RWPE2 (cell line): ENCODE measurements at regions not wholly inside any gene's neighbourhood (a gene's known extent, or its start where the extent isn't known, plus 50 kb on each side); places are given as distances from the start of the nearest gene placed in this dataset.

ENCODE experiments used
- ATAC-seq: fragments of 200-7000 bp; cut with Tn5 transposase; 3 replicates; pipeline ENCODE4 v1.9.1; 2021; ENCODE audit warnings: low read depth
- DNase-seq: peaks from one replicate; pipeline ENCODE4 v3.0.0-alpha.2; 2020; ENCODE audit warnings: low spot score
- H3K27ac ChIP-seq: fragments of 450-650 bp; 2 replicates; pipeline ENCODE4 v1.5.1; 2017; ENCODE audit warnings: mild to moderate bottlenecking; ENCODE audit not compliant: poor library complexity, severe bottlenecking
- H3K27me3 ChIP-seq: fragments of 250-450 bp; sonication (Bioruptor Pico); 2 replicates; pipeline ENCODE4 v1.5.1; 2021; ENCODE audit warnings: mild to moderate bottlenecking, moderate library complexity; ENCODE audit not compliant: insufficient read depth, poor library complexity, severe bottlenecking
- H3K36me3 ChIP-seq: fragments of 250-450 bp; sonication (Bioruptor Pico); 2 replicates; pipeline ENCODE4 v1.5.1; 2020; ENCODE audit warnings: low read depth, mild to moderate bottlenecking, moderate library complexity
- H3K4me1 ChIP-seq: fragments of 250-450 bp; sonication (Bioruptor Pico); 2 replicates; pipeline ENCODE4 v1.5.1; 2021; ENCODE audit warnings: mild to moderate bottlenecking, moderate library complexity; ENCODE audit not compliant: insufficient read depth, poor library complexity, severe bottlenecking
- H3K4me3 ChIP-seq: fragments of 250-450 bp; sonication (Bioruptor Pico); 2 replicates; pipeline ENCODE4 v1.5.1; 2021; ENCODE audit warnings: mild to moderate bottlenecking, moderate library complexity; ENCODE audit not compliant: severe bottlenecking
- H3K9me3 ChIP-seq: fragments of 250-450 bp; sonication (Bioruptor Pico); 2 replicates; pipeline ENCODE4 v1.5.1; 2021; ENCODE audit warnings: mild to moderate bottlenecking, moderate library complexity; ENCODE audit not compliant: severe bottlenecking
- CTCF ChIP-seq: fragments of 450-650 bp; IDR thresholded peaks from one replicate; pipeline ENCODE4 v1.5.1; 2017; ENCODE audit warnings: mild to moderate bottlenecking, moderate library complexity; ENCODE audit not compliant: poor library complexity, severe bottlenecking

DNA sequence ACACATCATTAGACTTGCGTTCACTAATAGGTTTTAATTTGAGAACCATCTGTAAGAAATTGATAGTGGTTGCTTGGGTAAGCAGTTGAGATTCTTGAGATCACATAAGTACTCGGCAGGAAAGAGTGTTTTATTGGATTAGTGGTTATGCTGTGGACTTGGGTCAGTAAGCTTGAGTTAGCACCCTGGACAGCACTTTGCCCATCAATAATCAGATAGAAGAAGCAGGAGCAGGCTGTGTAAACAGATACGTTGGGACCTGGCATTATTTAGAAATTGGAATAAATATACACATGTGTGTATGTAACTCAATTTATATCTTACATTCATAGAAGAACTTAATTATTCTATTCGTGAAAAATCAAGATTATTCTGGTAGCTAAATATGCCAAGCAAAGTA, 357.5 kb upstream of the SMIM31 start:
- Histone ChIP-seq H3K4me1 (no peaks in the 10 kb centered on the region), H3K27me3 (no peaks in the 10 kb centered on the region), H3K4me3 (no peak overlapping the region), H3K36me3 (no peaks in the 10 kb centered on the region), H3K9me3 (no peaks in the 10 kb centered on the region), H3K27ac (no peak overlapping the region)
- ATAC-seq = no peak; the same call in 2 of the 3 replicates
- no peak for TF ChIP-seq CTCF
- DNase-seq = no peak

DNA sequence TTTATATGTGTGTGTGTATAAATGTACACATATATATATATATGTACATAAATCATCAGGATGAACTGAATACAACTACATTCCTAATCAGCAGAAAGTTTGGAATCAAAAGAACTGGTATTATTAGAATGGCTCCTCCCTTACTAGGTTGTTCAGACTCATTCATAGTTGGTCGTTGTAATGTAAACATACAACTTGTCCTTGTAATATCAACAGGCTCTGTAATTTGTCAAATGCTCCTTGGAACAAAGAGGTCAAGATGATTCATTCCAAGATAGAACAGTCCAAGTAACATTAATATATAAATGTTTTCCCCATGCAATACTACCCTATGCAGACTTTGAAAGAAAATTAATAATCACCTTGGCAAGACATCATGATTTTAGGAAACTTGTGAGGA, 351.4 kb upstream of the SMIM31 start:
- Histone ChIP-seq H3K4me3 (no peak overlapping the region), H3K4me1 (no peaks in the 10 kb centered on the region), H3K9me3 (no peaks in the 10 kb centered on the region), H3K27me3 (no peaks in the 10 kb centered on the region), H3K36me3 (no peaks in the 10 kb centered on the region), H3K27ac (no peak overlapping the region)
- no peak for TF ChIP-seq CTCF
- ATAC-seq (no peak), DNase-seq (no peak)

DNA sequence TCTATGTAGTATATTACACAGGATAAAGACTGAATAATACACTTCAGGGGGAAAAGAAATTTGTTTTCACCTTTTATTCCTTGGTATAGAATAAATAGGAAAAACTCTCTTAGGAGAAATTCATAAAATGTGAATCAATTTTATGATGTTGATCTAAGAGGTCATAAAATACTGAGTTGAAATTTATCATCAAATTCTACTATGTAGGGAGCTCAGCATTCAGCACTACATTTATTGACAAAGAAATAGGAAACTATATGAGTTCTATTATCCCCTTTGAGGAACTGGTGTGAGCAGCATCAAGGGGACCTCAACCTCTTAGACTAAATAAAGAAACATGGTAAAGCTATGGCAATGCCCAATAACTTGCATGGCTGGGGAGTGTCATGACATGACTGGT, 348.2 kb upstream of the SMIM31 start:
- DNase-seq (no peak), ATAC-seq (no peak)
- Histone ChIP-seq H3K27me3 (no peaks in the 10 kb centered on the region), H3K4me1 (no peaks in the 10 kb centered on the region), H3K36me3 (no peaks in the 10 kb centered on the region), H3K27ac (no peak overlapping the region), H3K4me3 (no peak overlapping the region), H3K9me3 (no peaks in the 10 kb centered on the region)
- no peak for TF ChIP-seq CTCF

DNA sequence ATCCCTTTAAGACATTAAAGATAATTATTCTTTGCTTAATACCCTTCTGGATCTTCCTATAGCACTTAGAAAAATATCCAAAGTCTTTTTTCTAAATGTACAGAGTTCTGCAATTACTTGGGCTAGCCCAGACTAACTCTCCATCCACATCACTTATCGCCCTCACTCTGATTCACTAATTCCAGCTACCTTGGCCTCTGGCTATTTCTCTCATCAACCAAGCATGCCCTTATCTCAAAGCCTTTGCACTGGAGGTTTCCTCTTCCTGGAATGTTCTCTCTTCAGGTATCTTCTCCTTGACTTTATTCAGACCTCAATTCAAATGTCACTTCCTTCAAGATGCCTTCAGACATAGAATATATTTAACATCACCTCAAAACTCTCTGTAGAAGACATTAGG, 345.1 kb upstream of the SMIM31 start:
- Histone ChIP-seq H3K9me3 (no peaks in the 10 kb centered on the region), H3K4me3 (no peak overlapping the region), H3K36me3 (no peaks in the 10 kb centered on the region), H3K4me1 (no peaks in the 10 kb centered on the region), H3K27ac (no peak overlapping the region), H3K27me3 (no peaks in the 10 kb centered on the region)
- DNase-seq (no peak), ATAC-seq (no peak)
- TF ChIP-seq CTCF = no peak

DNA sequence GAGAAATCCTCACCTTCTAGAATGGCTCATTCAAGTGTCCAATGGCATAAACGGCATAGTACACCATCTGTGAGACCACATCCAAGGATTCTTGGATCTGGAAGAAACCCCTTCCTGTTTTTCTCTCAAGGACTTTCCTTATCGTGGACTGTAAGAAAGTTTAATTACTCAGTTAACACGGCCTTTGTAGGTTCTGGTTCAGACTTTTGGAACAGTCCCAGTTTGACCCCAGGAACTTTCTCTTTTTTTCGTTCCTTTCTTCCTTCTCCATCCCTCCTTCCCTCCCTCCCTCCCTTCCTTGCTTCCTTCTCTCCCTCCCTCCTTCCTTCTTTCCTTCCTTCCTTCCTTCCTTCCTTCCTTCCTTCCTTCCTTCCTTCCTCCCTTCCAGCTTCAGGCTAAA, 343.5 kb upstream of the SMIM31 start:
- TF ChIP-seq CTCF = no peak
- Histone ChIP-seq H3K9me3 (no peaks in the 10 kb centered on the region), H3K4me1 (no peaks in the 10 kb centered on the region), H3K36me3 (no peaks in the 10 kb centered on the region), H3K27me3 (no peaks in the 10 kb centered on the region), H3K27ac (no peak overlapping the region), H3K4me3 (no peak overlapping the region)
- DNase-seq (no peak), ATAC-seq (no peak)
